ENCODE measurements at regions not wholly inside any gene's neighbourhood (a gene's known extent, or its start where the extent isn't known, plus 50 kb on each side); places are given as distances from the start of the nearest gene placed in this dataset.

- TF ChIP-seq RAD21 (IDR thresholded peaks at IDR 0.05; ENCODE audit: low read depth), result no peak
- no peak for TF ChIP-seq MAX (IDR thresholded peaks at IDR 0.05)
- TF ChIP-seq CEBPB (IDR thresholded peaks at IDR 0.05), result no peak
- TF ChIP-seq TCF12 (IDR thresholded peaks at IDR 0.05; ENCODE audit: low read depth), result no peak
- no peak for TF ChIP-seq EP300 (IDR thresholded peaks at IDR 0.05; ENCODE audit: borderline replicate concordance)
- no peak for TF ChIP-seq NFIC (IDR thresholded peaks at IDR 0.05)
- TF ChIP-seq FOXM1 (IDR thresholded peaks at IDR 0.05; ENCODE audit: borderline replicate concordance, low read depth), result no peak
- no peak for TF ChIP-seq YY1 (IDR thresholded peaks at IDR 0.05; ENCODE audit: low read depth)
These were observed 211.4 kb upstream of the ECI2 start for GRCh38 chr6:4346659-4347333.
